ENCODE measurements at regions not wholly inside any gene's neighbourhood (a gene's known extent, or its start where the extent isn't known, plus 50 kb on each side); places are given as distances from the start of the nearest gene placed in this dataset.
"Not testable (repeated sequence)": the region's sequence is repeated elsewhere in the genome, so short reads cannot be mapped to it uniquely, and the experiment has no call there.

DNA sequence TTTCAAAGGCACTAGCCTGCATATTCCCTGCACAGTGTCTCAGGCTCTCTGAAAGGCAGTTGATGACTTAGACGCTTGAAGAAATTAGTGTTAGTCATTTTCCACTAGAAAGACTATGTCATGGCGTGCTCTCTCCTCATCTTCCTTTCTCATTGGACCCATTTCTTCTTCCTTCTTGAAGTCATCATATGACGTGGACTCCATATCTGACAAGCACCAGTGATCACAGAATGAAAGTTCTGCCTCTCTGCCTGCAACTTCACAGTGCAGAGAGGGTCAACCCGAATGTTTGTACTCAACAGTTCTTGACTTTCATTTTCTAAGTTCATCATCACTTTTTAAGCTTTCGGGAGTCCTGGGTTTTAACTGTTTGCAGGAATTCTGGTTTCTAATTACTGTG is 63.7 kb upstream of the CYRIA start:
- H3K27me3 Mint-ChIP-seq (ENCODE audit: low read depth), result no peaks in the 10 kb centered on the region

GRCh38 chr2:16728351-16729136 is 62.9 kb upstream of the CYRIA start:
- Mint-ChIP-seq H3K27me3 (ENCODE audit: low read depth) (no peaks in the 10 kb centered on the region), H3K4me3 (no peak overlapping the region), H3K27ac (no peak overlapping the region), H3K9me3 (no peaks in the 10 kb centered on the region), H3K36me3 (ENCODE audit: low read depth) (no peaks in the 10 kb centered on the region), H3K4me1 (peaks cover 13% of the 10 kb centered on the region)
- TF ChIP-seq, protein P1, sequence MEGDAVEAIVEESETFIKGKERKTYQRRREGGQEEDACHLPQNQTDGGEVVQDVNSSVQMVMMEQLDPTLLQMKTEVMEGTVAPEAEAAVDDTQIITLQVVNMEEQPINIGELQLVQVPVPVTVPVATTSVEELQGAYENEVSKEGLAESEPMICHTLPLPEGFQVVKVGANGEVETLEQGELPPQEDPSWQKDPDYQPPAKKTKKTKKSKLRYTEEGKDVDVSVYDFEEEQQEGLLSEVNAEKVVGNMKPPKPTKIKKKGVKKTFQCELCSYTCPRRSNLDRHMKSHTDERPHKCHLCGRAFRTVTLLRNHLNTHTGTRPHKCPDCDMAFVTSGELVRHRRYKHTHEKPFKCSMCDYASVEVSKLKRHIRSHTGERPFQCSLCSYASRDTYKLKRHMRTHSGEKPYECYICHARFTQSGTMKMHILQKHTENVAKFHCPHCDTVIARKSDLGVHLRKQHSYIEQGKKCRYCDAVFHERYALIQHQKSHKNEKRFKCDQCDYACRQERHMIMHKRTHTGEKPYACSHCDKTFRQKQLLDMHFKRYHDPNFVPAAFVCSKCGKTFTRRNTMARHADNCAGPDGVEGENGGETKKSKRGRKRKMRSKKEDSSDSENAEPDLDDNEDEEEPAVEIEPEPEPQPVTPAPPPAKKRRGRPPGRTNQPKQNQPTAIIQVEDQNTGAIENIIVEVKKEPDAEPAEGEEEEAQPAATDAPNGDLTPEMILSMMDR (IDR thresholded peaks at IDR 0.05; ENCODE audit: unreplicated experiment in 3 of 3), result no peak

More for the DNA sequence above, 63.7 kb upstream of the CYRIA start:
- Mint-ChIP-seq H3K27ac (no peak overlapping the region), H3K36me3 (ENCODE audit: low read depth) (no peaks in the 10 kb centered on the region), H3K4me3 (no peak overlapping the region), H3K9me3 (no peaks in the 10 kb centered on the region), H3K4me1 (peaks cover 13% of the 10 kb centered on the region)
- TF ChIP-seq, protein P1 (IDR thresholded peaks at IDR 0.05; ENCODE audit: unreplicated experiment in 3 of 3), result no peak

GRCh38 chr2:16727849-16728248 is 62.2 kb upstream of the CYRIA start:
- peaks cover 20% of the 10 kb centered on the region for H3K4me1 Mint-ChIP-seq
- H3K4me3 Mint-ChIP-seq; H3K27ac Mint-ChIP-seq; H3K36me3 Mint-ChIP-seq (ENCODE audit: low read depth); H3K9me3 Mint-ChIP-seq; H3K27me3 Mint-ChIP-seq (ENCODE audit: low read depth): not testable (repeated sequence)

DNA sequence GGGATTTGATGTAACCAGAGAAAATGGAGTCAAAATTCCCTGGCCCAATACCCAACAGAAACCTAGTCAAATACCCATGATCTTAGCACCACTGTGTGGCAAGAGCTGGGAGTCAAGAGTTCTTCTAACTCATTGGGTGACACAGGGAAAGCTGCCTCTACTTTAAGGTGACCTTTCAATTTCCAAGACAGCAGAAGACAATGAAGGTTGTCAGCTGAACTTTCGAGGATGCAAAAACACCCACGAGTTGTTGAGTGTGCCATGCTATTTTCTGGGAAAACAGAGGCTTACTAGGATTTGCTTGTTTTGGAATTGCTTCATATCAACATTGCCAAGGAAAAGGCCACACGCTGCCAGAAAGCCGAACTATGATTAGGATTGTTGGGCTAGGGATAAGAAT is 61.6 kb upstream of the CYRIA start:
- H3K27me3 Mint-ChIP-seq (ENCODE audit: low read depth), result peaks cover 1% of the 10 kb centered on the region
- H3K36me3 Mint-ChIP-seq (ENCODE audit: low read depth), result no peaks in the 10 kb centered on the region
- no peak overlapping the region for H3K27ac Mint-ChIP-seq
- H3K4me1 Mint-ChIP-seq, result peaks cover 24% of the 10 kb centered on the region
- H3K4me3 Mint-ChIP-seq, result no peak overlapping the region
- no peaks in the 10 kb centered on the region for H3K9me3 Mint-ChIP-seq
- TF ChIP-seq, protein P1 (IDR thresholded peaks at IDR 0.05; ENCODE audit: unreplicated experiment in 3 of 3), result no peak

- peaks cover 2% of the 10 kb centered on the region for H3K9me3 Mint-ChIP-seq
- peaks cover 5% of the 10 kb centered on the region for H3K27me3 Mint-ChIP-seq (ENCODE audit: low read depth)
- H3K4me3 Mint-ChIP-seq, result no peak overlapping the region
- TF ChIP-seq, protein P1 (IDR thresholded peaks at IDR 0.05; ENCODE audit: unreplicated experiment in 3 of 3), result no peak
- no peak overlapping the region for H3K27ac Mint-ChIP-seq
- no peaks in the 10 kb centered on the region for H3K36me3 Mint-ChIP-seq (ENCODE audit: low read depth)
- H3K4me1 Mint-ChIP-seq, result peaks cover 29% of the 10 kb centered on the region
Observed at GRCh38 chr2:16726577-16726976, 60.9 kb upstream of the CYRIA start.

DNA sequence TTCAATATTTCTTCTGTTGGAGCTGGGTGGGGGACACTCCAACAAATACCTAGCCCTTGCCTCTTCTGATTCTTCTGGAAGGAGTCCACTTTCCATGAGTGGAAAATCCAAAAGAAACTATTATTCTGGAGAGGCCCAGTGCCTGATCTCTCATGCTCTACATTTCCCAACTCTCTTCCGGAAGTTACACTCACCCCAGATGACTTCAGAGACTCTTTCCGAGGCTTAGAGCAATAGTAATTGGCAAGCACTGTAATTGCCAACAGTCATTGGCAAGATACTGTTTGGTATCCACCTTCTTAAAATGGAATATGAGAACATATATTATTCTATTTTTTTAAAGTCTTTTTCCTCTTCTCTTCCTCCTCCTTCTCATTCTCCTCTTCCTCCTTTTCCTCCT is 60.5 kb upstream of the CYRIA start:
- Mint-ChIP-seq H3K4me3 (no peak overlapping the region), H3K27ac (no peak overlapping the region), H3K27me3 (ENCODE audit: low read depth) (peaks cover 5% of the 10 kb centered on the region), H3K36me3 (ENCODE audit: low read depth) (no peaks in the 10 kb centered on the region), H3K9me3 (peaks cover 2% of the 10 kb centered on the region), H3K4me1 (peaks cover 29% of the 10 kb centered on the region)
- TF ChIP-seq, protein P1 (IDR thresholded peaks at IDR 0.05; ENCODE audit: unreplicated experiment in 3 of 3), result no peak
